HepG2 (cell line): ENCODE measurements at regions not wholly inside any gene's neighbourhood (a gene's known extent, or its start where the extent isn't known, plus 50 kb on each side); places are given as distances from the start of the nearest gene placed in this dataset.

Experiments used
- HMG20B ChIP-seq: conservative IDR thresholded peaks from 2 replicates; pipeline ENCODE4 v1.6.1; 2016; ENCODE audit warnings: missing genetic modification reagents, missing compliant biosample characterization
- KLF15 ChIP-seq: sonication (generic); formaldehyde crosslinking; IDR thresholded peaks from 2 replicates; pipeline ENCODE4 v1.8.1; 2023; ENCODE audit warnings: borderline replicate concordance, mild to moderate bottlenecking, inconsistent platforms, missing genetic modification reagents, mixed read lengths
- KLF9 ChIP-seq: IDR thresholded peaks from 2 replicates; pipeline ENCODE4 v1.6.1; 2016; ENCODE audit warnings: low read depth
- MIER2 ChIP-seq: IDR thresholded peaks from 2 replicates; pipeline ENCODE4 v1.6.1; 2016; ENCODE audit warnings: missing biosample characterization, missing genetic modification reagents
- MYC ChIP-seq: sonication (generic); formaldehyde crosslinking; IDR thresholded peaks from 2 replicates; pipeline ENCODE4 v1.9.0; 2021; ENCODE audit warnings: missing genetic modification reagents, borderline replicate concordance
- NFKB2 ChIP-seq: sonication (generic); formaldehyde crosslinking; IDR thresholded peaks from 2 replicates; pipeline ENCODE4 v1.4.0; 2020; ENCODE audit warnings: missing genetic modification reagents, borderline replicate concordance
- POLR2A ChIP-seq, 2 experiments: IDR thresholded peaks; 2 replicates each; pipeline ENCODE4 v1.6.1; 2011; ENCODE audit warnings: low read depth in 2 of 2, low read length in 2 of 2, mild to moderate bottlenecking in 1 of 2, moderate library complexity in 1 of 2; ENCODE audit not compliant: insufficient read depth in 1 of 2
- SIN3A ChIP-seq: IDR thresholded peaks from 2 replicates; pipeline ENCODE4 v1.6.1; 2011; ENCODE audit warnings: low read depth, mild to moderate bottlenecking, control low read depth, low read length, borderline replicate concordance
- THRA ChIP-seq: sonication (generic); formaldehyde crosslinking; IDR thresholded peaks from 2 replicates; pipeline ENCODE4 v1.4.0; 2020; ENCODE audit warnings: missing genetic modification reagents, borderline replicate concordance
- ZBTB49 ChIP-seq: sonication (generic); formaldehyde crosslinking; IDR thresholded peaks from 2 replicates; pipeline ENCODE4 v1.4.0; 2020; ENCODE audit warnings: missing genetic modification reagents, borderline replicate concordance
- ZNF180 ChIP-seq: sonication (generic); formaldehyde crosslinking; IDR thresholded peaks from 2 replicates; pipeline ENCODE4 v1.4.0; 2020; ENCODE audit warnings: low read depth, missing genetic modification reagents, borderline replicate concordance
- ZNF281 ChIP-seq: sonication (generic); formaldehyde crosslinking; IDR thresholded peaks from 2 replicates; pipeline ENCODE4 v1.4.0; 2020; ENCODE audit warnings: missing genetic modification reagents, borderline replicate concordance

- TF ChIP-seq NFKB2 (CRISPR knock-in tag), result no peak
- TF ChIP-seq KLF9 (CRISPR knock-in tag), result no peak
- no peak for TF ChIP-seq MIER2 (CRISPR knock-in tag)
- no peak for TF ChIP-seq KLF15
- TF ChIP-seq ZBTB49, result no peak
- no peak for TF ChIP-seq ZNF180 (CRISPR knock-in tag)
- no peak for TF ChIP-seq HMG20B (CRISPR knock-in tag)
- TF ChIP-seq MYC (CRISPR knock-in tag), result no peak
- TF ChIP-seq SIN3A, result no peak
- TF ChIP-seq POLR2A (IDR thresholded peaks at IDR 0.05; ENCODE audit: insufficient read depth in 1 of 2, low read depth in 2 of 2, low read length in 2 of 2), result no peak
- TF ChIP-seq THRA (CRISPR knock-in tag), result no peak
- no peak for TF ChIP-seq ZNF281 (CRISPR knock-in tag)
These were observed 188.3 kb upstream of the MEF2C start for GRCh38 chr5:89071101-89071940.
